Calu3 (cell line): ENCODE measurements at regions not wholly inside any gene's neighbourhood (a gene's known extent, or its start where the extent isn't known, plus 50 kb on each side); places are given as distances from the start of the nearest gene placed in this dataset.

Experiments
- BruUV-seq: library from RNA; stranded (reverse); fragments of 400-500 nt; replicated peaks from 2 replicates; lab custom pipeline; 2021; lab: Mats Ljungman, UMichigan
- CTCF ChIA-PET: fragments of 300-600 bp; sonication (Branson Sonifier 250); formaldehyde crosslinking; loops from one replicate; lab custom pipeline; 2022; ENCODE audit warnings: antibody characterized with exemption; lab: Charles Lee
- DNase-seq: peaks from one replicate; pipeline ENCODE4 v3.0.0; 2022
- H3K27ac Mint-ChIP-seq: one replicate; pipeline ENCODE4 v1.8.0; 2022; ENCODE audit warnings: mixed read lengths; ENCODE audit not compliant: unreplicated experiment
- H3K27me3 Mint-ChIP-seq: one replicate; pipeline ENCODE4 v1.8.0; 2022; ENCODE audit warnings: mixed read lengths; ENCODE audit not compliant: unreplicated experiment
- H3K36me3 Mint-ChIP-seq: one replicate; pipeline ENCODE4 v1.8.0; 2022; ENCODE audit warnings: mild to moderate bottlenecking, moderate library complexity, mixed read lengths; ENCODE audit not compliant: insufficient read depth, unreplicated experiment
- H3K4me1 Mint-ChIP-seq: one replicate; pipeline ENCODE4 v1.8.0; 2022; ENCODE audit warnings: mild to moderate bottlenecking, low read depth, mixed read lengths; ENCODE audit not compliant: unreplicated experiment
- H3K4me3 Mint-ChIP-seq: one replicate; pipeline ENCODE4 v1.8.0; 2022; ENCODE audit warnings: mild to moderate bottlenecking, low read depth, moderate library complexity, mixed read lengths; ENCODE audit not compliant: unreplicated experiment
- H3K9me3 Mint-ChIP-seq: one replicate; pipeline ENCODE4 v1.8.0; 2022; ENCODE audit warnings: low read depth, mixed read lengths; ENCODE audit not compliant: unreplicated experiment
- CTCF ChIP-seq: fragments of 200-600 bp; IDR thresholded peaks from one replicate; pipeline ENCODE4 v1.8.0; 2022; ENCODE audit warnings: antibody characterized with exemption; ENCODE audit not compliant: unreplicated experiment
- intact Hi-C: fragments of 100-400 bp; cut with micrococcal nuclease; formaldehyde crosslinking; loops from one replicate; pipeline ENCODE4 v1.10.0; 2022; ENCODE audit not compliant: unreplicated experiment

- no peak overlapping the region for H3K27ac Mint-ChIP-seq
- DNase-seq, result no peak
- no peaks in the 10 kb centered on the region for H3K36me3 Mint-ChIP-seq
- CTCF ChIA-PET, result interaction anchor here (0.6 to 0.9 kb wide), 2 partner anchors 391 to 416 kb away, joined by 3 read pairs; no protein-coding TSS in a partner anchor
- H3K9me3 Mint-ChIP-seq, result no peaks in the 10 kb centered on the region
- no peak for TF ChIP-seq CTCF
- H3K27me3 Mint-ChIP-seq, result no peaks in the 10 kb centered on the region
- intact Hi-C loops, result no loop called here
- no peak overlapping the region for H3K4me3 Mint-ChIP-seq
- no TSS peak for BruUV-seq
- H3K4me1 Mint-ChIP-seq, result peaks cover 21% of the 10 kb centered on the region
Observed at GRCh38 chr3:72427624-72428023, 420.6 kb downstream of the SHQ1 start.

DNA sequence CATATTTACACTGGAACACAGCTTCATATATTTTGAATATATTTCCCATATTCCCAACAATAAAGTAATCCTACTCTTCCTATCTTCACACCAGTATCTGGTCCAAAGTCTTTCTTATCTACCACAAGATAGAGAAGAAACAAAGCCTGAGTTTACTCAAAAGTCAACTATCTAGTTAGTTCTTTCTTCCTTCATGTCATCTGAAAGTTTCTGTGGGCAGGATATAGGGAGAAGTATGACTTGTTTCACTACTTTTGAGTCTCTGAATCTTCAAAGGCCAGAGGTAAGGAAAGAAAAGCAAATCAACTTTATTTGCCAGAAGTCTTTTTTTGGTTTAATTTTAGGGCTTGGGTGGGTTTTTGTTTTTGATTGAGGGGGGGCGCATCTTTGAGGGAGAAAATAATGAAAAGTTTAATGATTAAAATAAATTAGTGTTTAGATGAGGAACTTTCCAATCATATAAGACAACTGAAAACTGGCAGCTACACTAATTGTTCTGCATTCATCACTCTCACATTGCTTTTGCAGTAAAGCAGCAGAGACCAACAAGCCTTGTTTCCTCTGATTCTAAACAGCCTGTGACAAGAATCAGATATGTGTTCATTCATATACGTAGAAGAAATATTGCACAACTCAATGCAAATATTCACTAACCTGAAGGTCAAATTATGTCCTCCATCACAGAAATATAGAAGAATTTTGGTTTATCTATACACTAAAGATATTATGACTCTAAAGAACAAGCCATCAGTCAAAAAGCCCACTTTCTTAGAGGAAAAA, 421.4 kb downstream of the SHQ1 start:
- no peak overlapping the region for H3K4me3 Mint-ChIP-seq
- peaks cover 5% of the 10 kb centered on the region for H3K9me3 Mint-ChIP-seq
- intact Hi-C loops, result no loop called here
- no peak overlapping the region for H3K27ac Mint-ChIP-seq
- H3K4me1 Mint-ChIP-seq, result peaks cover 21% of the 10 kb centered on the region
- no TSS peak for BruUV-seq
- H3K36me3 Mint-ChIP-seq, result no peaks in the 10 kb centered on the region
- no peak for TF ChIP-seq CTCF
- DNase-seq, result no peak
- H3K27me3 Mint-ChIP-seq, result no peaks in the 10 kb centered on the region
- CTCF ChIA-PET, result no interaction called here

DNA sequence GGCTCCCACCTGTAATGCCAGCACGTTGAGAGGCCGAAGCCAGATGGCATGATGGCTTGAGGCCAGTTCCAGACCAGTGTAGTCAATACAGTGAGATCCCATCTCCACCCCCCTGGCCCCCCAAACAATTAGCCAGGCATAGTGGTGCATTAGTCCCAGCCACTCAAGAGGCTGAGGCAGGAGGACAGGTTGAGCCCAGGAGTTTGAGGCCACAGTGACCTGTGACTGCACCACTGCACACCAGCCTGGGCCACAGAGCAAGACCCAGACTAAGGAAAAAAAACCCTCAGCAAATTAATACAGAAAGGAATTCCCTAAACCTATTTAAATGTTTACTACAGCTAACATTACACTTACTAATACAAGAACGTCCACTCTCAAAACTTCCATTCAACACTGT, 424.6 kb downstream of the SHQ1 start:
- no peak for TF ChIP-seq CTCF
- no peak for DNase-seq
- no peaks in the 10 kb centered on the region for H3K27me3 Mint-ChIP-seq
- BruUV-seq, result no TSS peak
- H3K36me3 Mint-ChIP-seq, result no peaks in the 10 kb centered on the region
- CTCF ChIA-PET, result no interaction called here
- no peak overlapping the region for H3K4me3 Mint-ChIP-seq
- H3K4me1 Mint-ChIP-seq, result peaks cover 11% of the 10 kb centered on the region
- intact Hi-C loops, result no loop called here
- H3K27ac Mint-ChIP-seq, result no peak overlapping the region
- H3K9me3 Mint-ChIP-seq, result peaks cover 5% of the 10 kb centered on the region

DNA sequence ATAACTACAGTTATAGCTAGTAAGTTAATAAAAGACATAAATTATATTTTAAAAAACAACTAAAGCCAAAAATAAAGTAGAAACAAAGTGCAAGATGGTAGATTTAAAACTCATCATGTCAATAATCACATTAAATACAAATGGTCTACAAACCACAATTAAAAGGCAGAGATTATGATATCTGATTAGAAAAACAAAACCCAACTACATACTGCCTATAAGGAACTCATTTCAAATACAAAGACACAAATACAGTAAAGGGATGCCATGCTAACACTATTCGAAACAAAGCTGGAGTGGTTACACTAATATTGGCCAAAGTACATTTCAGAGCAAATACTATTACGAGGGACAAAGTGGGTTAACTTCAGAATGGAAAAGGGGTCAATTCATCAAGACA, 426.5 kb downstream of the SHQ1 start:
- BruUV-seq, result no TSS peak
- H3K27me3 Mint-ChIP-seq, result no peaks in the 10 kb centered on the region
- H3K9me3 Mint-ChIP-seq, result peaks cover 5% of the 10 kb centered on the region
- H3K4me1 Mint-ChIP-seq, result peaks cover 6% of the 10 kb centered on the region
- intact Hi-C loops, result no loop called here
- CTCF ChIA-PET, result no interaction called here
- H3K27ac Mint-ChIP-seq, result no peak overlapping the region
- no peak for DNase-seq
- no peaks in the 10 kb centered on the region for H3K36me3 Mint-ChIP-seq
- H3K4me3 Mint-ChIP-seq, result no peak overlapping the region
- no peak for TF ChIP-seq CTCF
